Glomerular visceral epithelial cell (primary cell): ENCODE measurements at regions not wholly inside any gene's neighbourhood (a gene's known extent, or its start where the extent isn't known, plus 50 kb on each side); places are given as distances from the start of the nearest gene placed in this dataset.

Source experiments
- DNase-seq: peaks from one replicate; pipeline ENCODE4 v3.0.0-alpha.2; 2016; ENCODE audit errors: extremely low spot score

- no peak for DNase-seq
These were observed 183.6 kb upstream of the EGLN3 start for GRCh38 chr14:34134484-34134883.

DNA sequence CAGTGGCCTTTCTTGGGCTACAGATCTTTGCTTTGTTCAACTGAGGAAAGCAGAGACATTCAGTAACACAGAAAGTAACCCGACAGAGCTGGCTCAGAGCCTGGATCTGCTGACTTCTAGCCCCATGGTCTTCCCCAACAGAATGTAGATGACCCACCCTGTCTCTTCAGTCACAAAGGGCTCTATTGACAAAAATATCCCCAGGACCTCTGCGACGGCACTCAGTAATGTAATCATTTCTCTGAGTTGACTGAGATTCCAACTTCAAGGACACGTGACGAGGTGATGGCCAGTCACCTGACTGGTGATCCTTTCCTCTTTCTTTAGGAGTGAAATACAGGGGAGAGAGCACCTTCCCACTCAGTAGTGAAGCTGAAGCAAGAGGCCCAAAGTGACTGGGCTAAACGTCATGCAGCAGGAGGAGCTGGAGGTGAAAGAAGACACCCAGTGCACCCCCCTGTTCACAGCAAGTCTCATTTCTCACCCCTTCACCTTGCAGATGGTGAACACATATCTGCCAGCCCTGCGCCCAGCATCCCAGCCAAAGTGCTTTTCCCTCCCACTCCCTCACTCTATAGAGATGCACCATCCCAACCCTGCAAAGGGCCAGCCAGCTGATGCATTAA, 179.2 kb upstream of the EGLN3 start:
- DNase-seq, result no peak

DNA sequence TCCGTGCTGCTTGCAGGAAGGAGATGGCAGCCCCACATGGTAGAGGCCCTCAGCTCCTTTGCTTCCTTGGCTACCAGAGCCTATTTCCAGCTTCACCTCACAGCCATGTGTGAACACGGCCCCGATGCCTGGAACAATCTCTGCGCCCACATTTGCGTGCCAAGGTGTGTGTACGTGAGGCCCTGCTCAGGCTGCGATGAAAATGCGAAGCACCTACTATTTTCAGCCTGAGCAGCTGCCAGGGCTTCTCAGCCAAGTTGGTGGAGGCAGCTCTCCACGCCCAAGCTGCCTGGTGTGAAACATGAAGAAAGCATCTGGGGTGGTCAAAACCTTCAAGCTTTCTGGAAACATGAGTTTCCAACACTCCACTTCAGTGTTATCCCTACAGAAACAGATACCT, 177.8 kb upstream of the EGLN3 start:
- DNase-seq, result no peak

- DNase-seq, result no peak
These were observed 175.7 kb upstream of the EGLN3 start for GRCh38 chr14:34126586-34126985.

- DNase-seq, result no peak
These were observed 173.7 kb upstream of the EGLN3 start for GRCh38 chr14:34124585-34124984.

- DNase-seq, result no peak
These were observed 171.8 kb upstream of the EGLN3 start for GRCh38 chr14:34122650-34123049.

GRCh38 chr14:34122081-34122480, 171.2 kb upstream of the EGLN3 start:
- no peak for DNase-seq

GRCh38 chr14:34120185-34120977, 169.5 kb upstream of the EGLN3 start:
- no peak for DNase-seq

DNA sequence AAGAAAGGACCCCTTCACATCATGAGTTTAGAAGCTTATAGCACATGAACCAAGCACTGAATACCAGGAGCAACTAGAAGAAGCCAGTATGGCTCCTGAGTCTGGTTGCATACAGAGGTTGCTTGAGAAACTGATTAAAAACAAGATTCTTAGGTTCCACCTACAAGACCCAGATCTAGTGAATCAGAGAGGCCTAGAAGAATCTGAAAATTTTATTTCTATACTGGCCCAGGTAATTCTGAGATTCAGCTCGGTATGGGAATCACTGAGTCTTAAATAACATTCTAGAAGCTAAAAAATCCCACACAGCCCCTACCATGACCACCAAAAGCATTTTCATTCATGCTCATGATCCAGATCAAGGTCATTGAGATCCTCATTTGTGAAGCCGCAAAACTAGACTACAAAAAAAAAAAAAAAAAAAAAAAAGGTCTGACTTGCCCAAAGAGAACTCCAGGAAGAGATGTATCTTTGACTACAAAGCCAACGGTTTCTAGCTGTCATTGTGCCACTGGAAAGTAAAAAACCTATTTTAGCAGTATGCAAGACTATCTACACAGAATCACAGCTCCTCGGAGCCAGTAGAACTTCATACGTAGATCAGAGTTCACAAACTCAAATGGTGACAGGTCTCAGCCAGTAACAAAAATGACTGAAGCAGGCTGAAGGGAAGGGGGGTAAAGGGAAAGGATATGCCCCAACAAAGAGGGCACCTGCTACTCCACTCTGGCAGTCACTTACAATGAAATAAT, 168.4 kb upstream of the EGLN3 start:
- DNase-seq, result no peak

- DNase-seq, result no peak
These were observed 163.1 kb upstream of the EGLN3 start for GRCh38 chr14:34113991-34114390.

GRCh38 chr14:34113005-34113511, 162.2 kb upstream of the EGLN3 start:
- no peak for DNase-seq

DNA sequence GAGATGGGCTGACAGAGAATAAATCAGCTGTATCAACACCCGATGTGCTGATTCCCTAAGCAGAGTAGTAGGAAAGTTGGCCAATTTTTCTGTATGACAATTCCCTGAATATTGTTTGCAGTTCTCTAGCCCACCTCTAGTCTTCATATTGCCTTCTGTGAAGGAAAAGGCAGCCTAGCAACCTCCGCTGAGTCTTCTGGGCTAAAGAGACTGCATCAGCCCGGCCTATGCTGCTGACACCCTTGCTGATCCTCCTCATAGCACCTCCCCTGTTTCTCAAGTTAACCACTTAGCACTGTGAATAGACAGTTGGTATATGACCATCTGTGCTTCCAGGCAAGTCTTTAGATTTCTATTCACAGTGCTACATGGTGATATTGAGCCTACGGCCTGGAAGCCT, 161.1 kb upstream of the EGLN3 start:
- DNase-seq, result no peak

DNA sequence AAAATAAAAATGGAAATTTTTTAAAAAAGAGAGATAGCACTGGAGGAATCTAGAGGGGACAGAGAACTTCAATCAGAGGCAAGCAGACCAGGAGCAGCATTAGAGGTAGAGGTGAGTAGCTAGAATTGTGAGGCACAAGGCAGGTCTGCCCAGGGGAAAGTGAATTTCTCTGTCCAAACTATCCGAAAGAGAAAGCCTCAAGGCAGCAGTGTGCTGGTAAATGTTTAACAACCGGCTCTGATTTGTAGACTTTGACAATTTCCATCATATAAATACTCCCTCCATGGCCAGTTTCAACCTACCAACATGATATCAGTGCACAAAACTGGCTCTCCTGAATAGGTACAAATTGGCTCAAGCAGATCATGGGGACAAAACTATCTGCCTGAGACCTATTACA, 160.6 kb upstream of the EGLN3 start:
- no peak for DNase-seq

DNA sequence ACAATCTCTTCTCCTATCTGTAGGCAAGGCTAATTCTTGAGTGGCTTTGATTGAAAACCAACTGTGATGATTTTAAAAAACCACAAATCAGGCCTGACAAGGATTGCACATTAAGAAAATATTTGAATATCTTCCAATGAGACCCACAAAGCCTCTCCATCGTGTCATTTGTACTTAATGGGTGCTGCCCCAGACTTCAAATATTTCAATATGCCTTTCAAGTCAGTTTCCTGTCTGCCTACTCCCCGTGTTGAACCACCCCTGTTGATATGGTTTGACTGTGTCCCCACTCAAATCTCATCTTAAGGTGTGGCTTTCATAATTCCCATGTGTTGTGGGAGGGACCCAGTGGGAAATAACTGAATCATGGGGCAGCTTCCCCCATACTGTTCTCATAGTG, 159.7 kb upstream of the EGLN3 start:
- DNase-seq, result no peak

DNA sequence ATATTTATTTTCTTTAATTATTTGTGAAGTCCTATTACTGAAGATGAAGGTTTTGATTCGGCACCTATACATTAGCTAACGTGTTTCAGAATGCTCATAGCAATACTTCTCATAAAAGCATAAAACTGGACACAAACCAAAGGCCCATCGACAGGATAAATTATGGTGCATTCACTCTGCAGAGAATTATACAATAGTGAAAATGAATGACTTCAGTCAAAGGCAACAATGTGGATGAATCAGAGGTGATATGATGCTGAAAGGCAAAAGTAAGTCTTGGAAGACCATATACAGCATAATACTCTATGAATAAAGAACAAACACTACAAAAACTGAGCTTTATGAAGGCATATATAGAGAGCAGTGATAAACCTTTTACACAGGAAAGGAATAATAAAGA, 156.6 kb upstream of the EGLN3 start:
- no peak for DNase-seq

- no peak for DNase-seq
These were observed 155.4 kb upstream of the EGLN3 start for GRCh38 chr14:34106310-34106709.

- no peak for DNase-seq
These were observed 153.9 kb upstream of the EGLN3 start for GRCh38 chr14:34104489-34105397.

GRCh38 chr14:34103176-34103575, 152.3 kb upstream of the EGLN3 start:
- DNase-seq, result no peak

- DNase-seq, result no peak
These were observed 148.8 kb upstream of the EGLN3 start for GRCh38 chr14:34099635-34100034.

DNA sequence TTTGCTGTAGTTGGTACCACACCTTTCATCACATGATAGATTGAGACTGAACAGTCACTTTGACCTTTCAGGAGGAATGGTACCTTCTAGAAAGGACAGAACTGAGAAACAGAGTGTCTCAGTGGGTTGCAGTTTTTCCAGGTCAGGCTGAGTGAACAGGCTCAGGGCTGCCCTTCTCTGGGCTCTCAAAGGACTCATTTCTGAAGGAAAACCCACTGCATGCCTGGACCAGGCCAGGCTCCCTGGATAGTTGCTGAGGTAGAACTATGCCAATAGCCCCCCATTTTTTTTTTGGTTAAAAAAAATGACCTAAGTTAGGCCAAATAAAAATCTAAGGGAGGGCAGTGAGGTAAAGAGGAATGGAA, 148.1 kb upstream of the EGLN3 start:
- no peak for DNase-seq
